ENCODE measurements at regions not wholly inside any gene's neighbourhood (a gene's known extent, or its start where the extent isn't known, plus 50 kb on each side); places are given as distances from the start of the nearest gene placed in this dataset.

DNA sequence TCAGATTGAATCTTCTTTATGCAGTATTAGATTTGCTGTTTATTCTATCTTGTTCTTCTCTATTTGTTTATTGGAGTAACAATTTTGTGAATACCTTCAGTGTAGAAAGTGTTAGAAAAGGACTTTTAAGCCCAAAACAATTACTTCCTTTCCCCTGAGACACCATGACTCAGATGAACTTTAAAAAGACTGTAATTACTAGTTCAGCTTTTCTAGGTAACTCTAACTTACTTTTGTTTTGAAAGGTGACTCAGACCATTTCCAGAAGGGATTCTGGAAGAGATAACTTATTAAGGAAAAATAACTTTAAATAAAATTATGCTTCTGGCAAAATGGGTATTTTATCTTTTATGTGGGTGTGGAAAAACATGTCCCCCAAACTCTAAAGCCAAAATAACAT, 561.5 kb upstream of the PCDH10 start:
- Histone ChIP-seq H3K4me1 (ENCODE audit: control insufficient read depth in 5 of 5, insufficient read depth in 5 of 5, low read length in 5 of 5) (no peaks in the 10 kb centered on the region), H3K4me3 (no peak overlapping the region), H3K27me3 (ENCODE audit: control insufficient read depth in 3 of 3, insufficient read depth in 3 of 3, low read length in 2 of 3) (no peaks in the 10 kb centered on the region), H3K9ac (ENCODE audit: insufficient read depth in 1 of 2, low read length in 2 of 2) (no peak overlapping the region), H3K27ac (ENCODE audit: low read depth in 1 of 2, low read length in 1 of 2) (no peak overlapping the region), H3K9me3 (ENCODE audit: control insufficient read depth in 4 of 4, insufficient read depth in 3 of 4, low read length in 3 of 4) (peaks cover 0 to 4% (median under 1%) of the 10 kb centered on the region in 4 donors), H3K36me3 (ENCODE audit: control insufficient read depth in 4 of 4, insufficient read depth in 4 of 4, low read length in 4 of 4) (no peaks in the 10 kb centered on the region)
- DNase-seq = no peak
- ATAC-seq (ENCODE audit: insufficient read depth, low FRiP score) = no peak
- TF ChIP-seq, protein P1, sequence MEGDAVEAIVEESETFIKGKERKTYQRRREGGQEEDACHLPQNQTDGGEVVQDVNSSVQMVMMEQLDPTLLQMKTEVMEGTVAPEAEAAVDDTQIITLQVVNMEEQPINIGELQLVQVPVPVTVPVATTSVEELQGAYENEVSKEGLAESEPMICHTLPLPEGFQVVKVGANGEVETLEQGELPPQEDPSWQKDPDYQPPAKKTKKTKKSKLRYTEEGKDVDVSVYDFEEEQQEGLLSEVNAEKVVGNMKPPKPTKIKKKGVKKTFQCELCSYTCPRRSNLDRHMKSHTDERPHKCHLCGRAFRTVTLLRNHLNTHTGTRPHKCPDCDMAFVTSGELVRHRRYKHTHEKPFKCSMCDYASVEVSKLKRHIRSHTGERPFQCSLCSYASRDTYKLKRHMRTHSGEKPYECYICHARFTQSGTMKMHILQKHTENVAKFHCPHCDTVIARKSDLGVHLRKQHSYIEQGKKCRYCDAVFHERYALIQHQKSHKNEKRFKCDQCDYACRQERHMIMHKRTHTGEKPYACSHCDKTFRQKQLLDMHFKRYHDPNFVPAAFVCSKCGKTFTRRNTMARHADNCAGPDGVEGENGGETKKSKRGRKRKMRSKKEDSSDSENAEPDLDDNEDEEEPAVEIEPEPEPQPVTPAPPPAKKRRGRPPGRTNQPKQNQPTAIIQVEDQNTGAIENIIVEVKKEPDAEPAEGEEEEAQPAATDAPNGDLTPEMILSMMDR (IDR thresholded peaks at IDR 0.05; ENCODE audit: control extremely low read depth, extremely low read depth) = no peak

DNA sequence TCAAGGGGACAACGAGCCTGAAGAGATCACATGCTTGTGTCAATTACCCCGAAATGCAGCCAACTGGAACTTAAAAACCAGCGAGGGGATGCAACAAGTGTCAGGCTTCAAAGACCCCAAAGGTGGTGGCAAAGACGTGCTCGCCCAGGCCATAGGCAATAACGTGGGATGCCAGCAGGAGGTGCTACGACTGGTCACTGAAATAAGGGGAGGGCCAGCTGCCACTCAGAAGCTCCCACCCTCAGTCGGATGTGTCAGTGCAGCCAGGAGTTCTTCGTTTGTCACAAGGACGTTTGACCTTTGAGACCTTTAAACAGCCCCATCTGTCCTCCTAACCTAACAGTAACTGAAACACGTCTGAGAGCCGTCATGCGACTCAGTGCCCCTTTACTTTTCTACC, 556.8 kb upstream of the PCDH10 start:
- H3K9ac ChIP-seq (ENCODE audit: insufficient read depth in 1 of 2, low read length in 2 of 2) = no peak overlapping the region
- DNase-seq (no peak), ATAC-seq (ENCODE audit: insufficient read depth, low FRiP score) (no peak)
- H3K27ac ChIP-seq (ENCODE audit: low read depth in 1 of 2, low read length in 1 of 2) = no peak overlapping the region
- TF ChIP-seq, protein P1 (IDR thresholded peaks at IDR 0.05; ENCODE audit: control extremely low read depth, extremely low read depth) = no peak
- no peaks in the 10 kb centered on the region for H3K36me3 ChIP-seq (ENCODE audit: control insufficient read depth in 4 of 4, insufficient read depth in 4 of 4, low read length in 4 of 4)
- H3K9me3 ChIP-seq (ENCODE audit: control insufficient read depth in 4 of 4, insufficient read depth in 3 of 4, low read length in 3 of 4) = peaks cover 0 to 1% (median 0%) of the 10 kb centered on the region in 4 donors
- no peaks in the 10 kb centered on the region for H3K4me1 ChIP-seq (ENCODE audit: control insufficient read depth in 5 of 5, insufficient read depth in 5 of 5, low read length in 5 of 5)
- H3K27me3 ChIP-seq (ENCODE audit: control insufficient read depth in 3 of 3, insufficient read depth in 3 of 3, low read length in 2 of 3) = no peaks in the 10 kb centered on the region
- WGBS, 2 donors = 80 to 83% methylated on average over 13 of the region's 13 CpGs
- no peak overlapping the region for H3K4me3 ChIP-seq

DNA sequence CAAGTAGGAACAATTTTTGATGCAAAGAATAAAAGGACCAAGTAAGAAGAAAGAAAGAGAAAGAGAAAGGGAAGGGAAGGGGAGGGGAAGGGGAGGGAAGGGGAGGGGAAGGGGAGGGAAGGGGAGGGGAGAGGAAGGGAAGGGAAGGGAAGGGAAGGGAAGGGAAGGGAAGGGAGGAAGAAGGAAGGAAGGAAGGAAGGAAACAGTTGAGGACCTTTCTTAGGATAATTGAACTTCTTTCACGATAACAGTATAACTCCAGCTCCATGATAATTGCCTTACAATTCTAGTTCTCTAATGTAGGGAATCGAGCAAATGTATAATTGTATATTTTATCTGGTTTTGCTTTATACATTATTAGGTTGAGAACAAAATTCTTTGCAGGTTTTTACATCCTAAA, 556.2 kb upstream of the PCDH10 start:
- Histone ChIP-seq H3K9me3 (ENCODE audit: control insufficient read depth in 4 of 4, insufficient read depth in 3 of 4, low read length in 3 of 4) (peaks cover 0 to 1% (median 0%) of the 10 kb centered on the region in 4 donors), H3K27ac (ENCODE audit: low read depth in 1 of 2, low read length in 1 of 2) (no peak overlapping the region), H3K27me3 (ENCODE audit: control insufficient read depth in 3 of 3, insufficient read depth in 3 of 3, low read length in 2 of 3) (no peaks in the 10 kb centered on the region), H3K9ac (ENCODE audit: insufficient read depth in 1 of 2, low read length in 2 of 2) (no peak overlapping the region), H3K4me1 (ENCODE audit: control insufficient read depth in 5 of 5, insufficient read depth in 5 of 5, low read length in 5 of 5) (no peaks in the 10 kb centered on the region), H3K36me3 (ENCODE audit: control insufficient read depth in 4 of 4, insufficient read depth in 4 of 4, low read length in 4 of 4) (no peaks in the 10 kb centered on the region), H3K4me3 (no peak overlapping the region)
- DNase-seq = no peak
- TF ChIP-seq, protein P1 (IDR thresholded peaks at IDR 0.05; ENCODE audit: control extremely low read depth, extremely low read depth) = no peak
- no peak for ATAC-seq (ENCODE audit: insufficient read depth, low FRiP score)
- 76 to 78% methylated on average over 2 of the region's 2 CpGs for WGBS, 2 donors

DNA sequence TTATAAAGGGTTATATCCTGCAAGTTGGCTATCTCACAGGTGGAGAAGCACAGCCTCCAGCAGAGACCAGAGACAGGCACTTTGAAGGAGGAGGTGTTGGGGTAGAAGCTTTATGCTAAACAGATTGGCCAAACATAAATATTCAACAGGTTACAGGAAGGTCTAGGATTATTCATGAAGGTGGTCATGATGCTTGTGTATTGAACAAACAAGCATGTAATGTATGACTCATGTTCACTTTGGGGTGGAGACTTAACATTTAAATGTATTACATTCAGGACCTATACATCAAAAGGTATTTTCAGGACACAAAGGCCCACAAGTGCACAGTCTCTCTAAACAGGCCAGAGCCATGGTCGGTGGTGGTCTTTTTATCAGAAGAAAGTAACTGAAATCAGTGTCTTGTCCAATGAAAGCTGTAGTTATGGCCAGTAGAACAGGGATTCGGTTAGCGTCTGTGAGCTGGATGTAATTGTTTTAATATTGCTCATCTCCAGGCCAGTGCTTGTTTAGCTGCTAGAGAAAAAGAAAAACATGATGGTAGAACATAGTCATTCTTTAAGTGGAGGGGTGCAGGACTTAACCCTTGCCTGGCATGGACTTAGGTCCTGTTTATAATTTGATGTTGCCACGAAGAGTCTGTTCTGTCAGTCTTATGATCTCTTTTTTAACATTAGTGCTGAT, 555.2 kb upstream of the PCDH10 start:
- ATAC-seq (ENCODE audit: insufficient read depth, low FRiP score) = no peak
- Histone ChIP-seq H3K4me3 (no peak overlapping the region), H3K9ac (ENCODE audit: insufficient read depth in 1 of 2, low read length in 2 of 2) (no peak overlapping the region), H3K9me3 (ENCODE audit: control insufficient read depth in 4 of 4, insufficient read depth in 3 of 4, low read length in 3 of 4) (peaks cover 0 to 1% (median 0%) of the 10 kb centered on the region in 4 donors), H3K27ac (ENCODE audit: low read depth in 1 of 2, low read length in 1 of 2) (no peak overlapping the region), H3K36me3 (ENCODE audit: control insufficient read depth in 4 of 4, insufficient read depth in 4 of 4, low read length in 4 of 4) (no peaks in the 10 kb centered on the region), H3K4me1 (ENCODE audit: control insufficient read depth in 5 of 5, insufficient read depth in 5 of 5, low read length in 5 of 5) (no peaks in the 10 kb centered on the region), H3K27me3 (ENCODE audit: control insufficient read depth in 3 of 3, insufficient read depth in 3 of 3, low read length in 2 of 3) (no peaks in the 10 kb centered on the region)
- 63% methylated on average over 4 of the region's 4 CpGs for WGBS, 2 donors
- DNase-seq = no peak
- TF ChIP-seq, protein P1 (IDR thresholded peaks at IDR 0.05; ENCODE audit: control extremely low read depth, extremely low read depth) = no peak
